HG03196 (cell line): ENCODE measurements at regions not wholly inside any gene's neighbourhood (a gene's known extent, or its start where the extent isn't known, plus 50 kb on each side); places are given as distances from the start of the nearest gene placed in this dataset.

Experiments used
- ATAC-seq: cut with Tn5 transposase; IDR thresholded peaks from one replicate; pipeline ENCODE4 v1.9.1; 2021; ENCODE audit not compliant: unreplicated experiment

DNA sequence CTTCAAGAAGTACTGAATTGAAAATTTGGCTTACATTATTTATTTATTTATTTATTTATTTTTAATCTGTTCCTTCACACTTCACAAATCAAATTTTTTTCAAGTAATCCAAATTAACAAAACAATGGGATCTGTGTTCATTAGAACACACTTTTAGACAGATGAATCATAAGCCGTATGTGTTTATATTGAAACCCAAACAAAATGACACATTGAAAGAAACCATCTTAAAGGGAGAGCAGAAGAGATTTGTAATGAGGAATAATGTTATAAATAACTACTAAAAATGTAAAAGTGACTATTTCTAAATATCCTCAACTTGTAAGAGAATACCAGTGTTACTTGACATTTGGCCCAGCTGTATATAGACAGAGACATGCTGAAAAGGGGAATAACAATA, 991.0 kb upstream of the CHAC2 start:
- ATAC-seq: no peak

- ATAC-seq: no peak
Measured at GRCh38 chr2:52775674-52776073, 991.9 kb upstream of the CHAC2 start.

DNA sequence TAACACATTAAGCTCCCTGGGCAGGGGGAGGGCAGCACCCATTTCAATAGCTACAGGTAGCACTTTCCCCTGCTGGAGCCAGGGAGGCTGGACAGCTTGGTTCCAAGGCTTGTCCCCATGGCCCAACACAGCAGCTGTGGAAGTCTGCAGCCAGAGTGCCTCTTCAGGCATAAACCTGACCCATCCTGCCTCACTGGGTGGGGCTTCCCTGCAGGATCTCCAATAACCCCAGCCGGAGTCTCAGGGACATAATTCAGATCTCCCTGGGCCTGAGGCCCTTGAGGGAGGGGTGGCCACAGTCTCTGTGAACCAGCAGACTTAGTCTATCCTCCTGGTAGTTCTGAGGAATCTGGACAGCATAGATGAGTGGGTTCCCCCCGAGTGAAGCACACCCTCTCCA, 1001.9 kb upstream of the CHAC2 start:
- ATAC-seq: no peak

GRCh38 chr2:52749764-52750163, 1017.8 kb upstream of the CHAC2 start:
- ATAC-seq: no peak

GRCh38 chr2:52745144-52745543, 1022.5 kb upstream of the CHAC2 start:
- no peak for ATAC-seq

- no peak for ATAC-seq
Measured at GRCh38 chr2:52732849-52733395, 1034.7 kb upstream of the CHAC2 start.

GRCh38 chr2:52724585-52724984, 1043.0 kb upstream of the CHAC2 start:
- no peak for ATAC-seq

- ATAC-seq: no peak
Measured at GRCh38 chr2:52717836-52718235, 1049.8 kb upstream of the CHAC2 start.

- ATAC-seq: no peak
Measured at GRCh38 chr2:52710810-52711618, 1056.6 kb upstream of the CHAC2 start.

DNA sequence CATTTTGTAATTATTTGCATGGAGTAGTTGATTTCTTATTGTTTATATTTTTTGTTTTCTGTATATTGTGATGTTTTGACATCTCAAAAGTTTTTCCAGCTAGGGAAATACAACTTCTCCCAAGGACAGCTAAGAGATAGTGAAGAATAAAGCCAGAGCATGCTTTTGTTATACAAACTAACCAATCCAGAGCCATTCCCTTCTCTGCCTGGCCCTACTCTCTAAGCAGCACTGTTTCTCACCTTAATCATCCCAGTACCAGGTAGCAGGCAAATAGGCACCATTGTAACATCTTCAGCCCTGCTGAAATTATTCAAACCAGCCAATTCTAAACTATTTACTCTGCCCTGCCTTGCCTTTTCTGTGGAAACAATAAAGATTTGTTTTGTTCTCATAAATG, 1063.4 kb upstream of the CHAC2 start:
- ATAC-seq: no peak

DNA sequence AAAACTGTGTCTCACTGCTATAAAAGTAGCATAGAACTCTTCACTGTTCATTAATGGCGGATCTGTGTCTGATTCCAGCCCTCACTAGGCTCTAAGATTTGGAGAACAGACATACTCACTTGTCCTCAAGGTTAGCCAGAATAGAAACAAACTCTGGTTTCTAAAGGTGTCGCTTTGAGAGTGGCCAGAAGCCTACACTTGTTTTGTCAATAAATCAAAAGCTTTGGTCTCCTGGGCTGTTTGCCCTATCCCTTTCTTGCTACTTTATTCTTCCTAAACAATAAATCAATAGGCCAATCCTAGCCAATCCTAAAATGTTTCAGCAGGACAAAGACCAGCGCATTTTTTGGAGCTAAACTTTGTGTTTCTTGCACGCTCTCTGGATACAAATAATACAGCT, 1064.6 kb upstream of the CHAC2 start:
- no peak for ATAC-seq

GRCh38 chr2:52698408-52698807, 1069.2 kb upstream of the CHAC2 start:
- no peak for ATAC-seq

DNA sequence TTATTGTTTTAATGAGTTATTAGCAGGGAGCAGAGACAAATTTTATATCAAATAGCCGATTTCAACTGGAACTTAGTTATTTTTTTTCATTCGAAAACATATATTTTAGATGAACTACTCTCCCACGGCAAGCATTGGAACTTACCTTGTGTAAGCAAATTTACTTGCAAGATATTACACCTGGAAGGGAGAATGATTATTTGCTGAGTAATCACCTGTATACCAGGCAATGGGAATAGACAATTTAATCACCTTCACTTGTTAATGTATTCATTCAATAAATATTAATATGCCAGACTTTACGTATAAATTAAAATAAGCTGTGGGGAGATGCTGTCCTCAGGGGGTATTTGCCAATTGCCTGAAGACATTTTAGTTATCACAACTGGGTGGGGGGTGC, 1069.9 kb upstream of the CHAC2 start:
- ATAC-seq: no peak

DNA sequence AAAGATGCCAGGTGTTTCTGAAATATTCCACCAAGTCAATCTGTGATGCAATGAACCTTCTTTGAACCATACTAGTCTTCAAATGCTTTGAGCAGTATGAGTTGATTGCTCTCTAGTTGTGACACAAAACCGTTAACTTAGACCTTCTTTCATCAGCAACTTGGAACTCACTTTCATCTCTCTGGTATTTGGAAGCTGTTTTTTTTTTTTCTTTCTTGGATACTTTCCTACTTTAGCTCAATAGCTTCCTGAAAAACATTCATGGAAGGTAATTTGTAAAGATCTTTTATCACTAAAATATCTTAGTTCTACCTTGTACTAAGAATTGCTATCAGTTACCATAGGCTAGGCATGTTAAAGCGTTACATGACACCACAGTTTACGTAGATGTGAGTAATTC, 1071.9 kb upstream of the CHAC2 start:
- no peak for ATAC-seq

GRCh38 chr2:52686935-52687334, 1080.7 kb upstream of the CHAC2 start:
- no peak for ATAC-seq

DNA sequence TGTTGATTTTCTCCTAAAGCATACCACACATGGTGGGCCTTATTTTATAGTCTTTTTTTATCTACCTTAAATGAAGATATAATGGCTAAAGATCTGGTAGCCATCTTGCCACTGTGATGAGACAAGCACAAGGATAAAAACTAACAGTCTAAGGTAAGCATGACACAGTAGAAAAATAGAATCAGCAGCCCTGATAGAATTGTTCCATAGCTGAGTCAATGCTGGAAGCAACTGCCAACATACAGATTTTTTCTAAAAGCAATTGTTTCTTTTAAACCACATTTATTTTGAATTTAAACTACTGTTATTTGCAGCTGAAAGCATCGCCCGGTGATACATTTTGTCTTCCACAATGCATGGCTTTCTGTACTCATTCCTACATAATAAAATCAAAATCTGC, 1091.5 kb upstream of the CHAC2 start:
- no peak for ATAC-seq

DNA sequence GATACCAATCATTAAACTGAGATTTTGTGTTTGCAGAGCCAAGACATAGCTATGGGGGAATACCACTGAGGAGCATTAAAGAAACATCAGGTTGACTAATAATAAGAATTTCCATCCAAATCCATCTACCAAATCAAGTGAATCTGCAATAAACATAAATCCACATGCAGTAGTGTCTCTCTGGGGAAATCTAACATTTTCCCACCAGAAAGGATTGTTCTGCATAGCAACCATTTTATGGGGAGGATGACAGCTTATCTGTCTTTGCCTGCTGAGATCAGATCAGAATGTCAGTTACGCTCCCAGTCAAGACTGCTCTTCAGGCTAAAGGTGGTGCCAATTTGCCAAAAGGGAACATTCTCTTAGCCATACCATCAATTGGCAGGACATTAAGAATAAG, 1098.9 kb upstream of the CHAC2 start:
- ATAC-seq: no peak

- ATAC-seq: no peak
Measured at GRCh38 chr2:52659546-52659945, 1108.1 kb upstream of the CHAC2 start.

- ATAC-seq: no peak
Measured at GRCh38 chr2:52658598-52658997, 1109.0 kb upstream of the CHAC2 start.

- ATAC-seq: no peak
Measured at GRCh38 chr2:52639692-52640091, 1127.9 kb upstream of the CHAC2 start.

- ATAC-seq: no peak
Measured at GRCh38 chr2:52632543-52632942, 1135.1 kb upstream of the CHAC2 start.

DNA sequence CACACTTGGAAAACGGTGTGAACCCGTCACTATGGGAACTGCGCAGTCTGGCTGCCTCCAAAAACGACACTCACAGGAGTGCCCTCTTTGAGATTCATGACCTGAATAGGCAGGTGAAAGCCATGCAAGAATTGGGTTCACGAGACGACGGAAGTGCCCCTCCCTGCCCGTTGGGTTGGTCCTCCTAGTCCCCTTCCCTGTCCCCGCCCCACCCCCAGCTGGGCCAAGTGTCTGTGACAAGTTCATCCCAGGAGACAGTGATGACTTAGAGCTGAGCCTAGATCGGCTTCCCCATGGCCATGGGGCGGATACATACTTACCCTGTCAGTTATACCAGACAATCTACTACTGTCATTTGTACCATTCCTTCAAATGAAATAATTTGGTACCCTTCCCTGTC, 1137.7 kb upstream of the CHAC2 start:
- no peak for ATAC-seq

GRCh38 chr2:52629531-52629930, 1138.1 kb upstream of the CHAC2 start:
- ATAC-seq: no peak
